HEK293 (cell line): ENCODE measurements at regions not wholly inside any gene's neighbourhood (a gene's known extent, or its start where the extent isn't known, plus 50 kb on each side); places are given as distances from the start of the nearest gene placed in this dataset.

Experiments used
- CTCF ChIA-PET: fragments of 350-600 bp; formaldehyde crosslinking; extraction: SDS; loops from one replicate; lab custom pipeline; 2021; ENCODE audit warnings: antibody characterized with exemption; lab: Yijun Ruan, JAX
- POLR2A ChIA-PET: fragments of 300-600 bp; formaldehyde crosslinking; extraction: SDS; loops from one replicate; lab custom pipeline; 2020; ENCODE audit warnings: antibody characterized with exemption, inconsistent platforms; lab: Yijun Ruan, JAX
- H3K27ac ChIP-seq: fragments of 200-500 bp; sonication (Bioruptor generic); 2 replicates; pipeline ENCODE4 v1.5.1; 2014; ENCODE audit warnings: low read depth, low read length, control low read depth, inconsistent platforms; ENCODE audit errors: extremely low read depth
- H3K36me3 ChIP-seq, 2 experiments: fragments of 200-500 bp in 1 of 2; sonication (Bioruptor generic) in 1 of 2; 1 replicate in 1 of 2; 2 replicates in 1 of 2; pipeline ENCODE4 v1.5.1; 2014 to 2017; ENCODE audit warnings: inconsistent platforms in 2 of 2, low read length in 2 of 2; ENCODE audit not compliant: control insufficient read depth in 2 of 2, insufficient read depth in 1 of 2
- H3K4me1 ChIP-seq: fragments of 200-500 bp; sonication (Bioruptor generic); 2 replicates; pipeline ENCODE4 v1.5.1; 2014; ENCODE audit warnings: mild to moderate bottlenecking, low read length, inconsistent platforms; ENCODE audit not compliant: control insufficient read depth, insufficient read depth
- H3K4me3 ChIP-seq: 2 replicates; pipeline ENCODE4 v1.5.1; 2011; ENCODE audit warnings: low read depth, mild to moderate bottlenecking, control low read depth, low read length, moderate library complexity
- H3K9me3 ChIP-seq: fragments of 200-500 bp; sonication (Bioruptor generic); 2 replicates; pipeline ENCODE4 v1.5.1; 2014; ENCODE audit warnings: low read depth, low read length, inconsistent platforms; ENCODE audit not compliant: control insufficient read depth, insufficient read depth
- GLIS2 ChIP-seq: fragments of 450-650 bp; formaldehyde crosslinking; IDR thresholded peaks from 2 replicates; pipeline ENCODE4 v1.5.1; 2016; ENCODE audit warnings: missing biosample characterization, missing genetic modification characterization
- INSM2 ChIP-seq: fragments of 450-650 bp; formaldehyde crosslinking; IDR thresholded peaks from 2 replicates; pipeline ENCODE4 v1.5.1; 2016; ENCODE audit warnings: missing biosample characterization, missing genetic modification characterization
- KLF7 ChIP-seq: fragments of 450-650 bp; formaldehyde crosslinking; IDR thresholded peaks from 2 replicates; pipeline ENCODE4 v1.5.1; 2016; ENCODE audit warnings: missing biosample characterization, missing genetic modification characterization, borderline replicate concordance
- KLF8 ChIP-seq: fragments of 450-650 bp; formaldehyde crosslinking; IDR thresholded peaks from 2 replicates; pipeline ENCODE4 v1.5.1; 2016; ENCODE audit warnings: missing biosample characterization, missing genetic modification characterization
- MEIS1 ChIP-seq: sonication (generic); formaldehyde crosslinking; IDR thresholded peaks from 2 replicates; pipeline ENCODE4 v1.8.1; 2022; ENCODE audit warnings: missing genetic modification reagents, mild to moderate bottlenecking, borderline replicate concordance
- SCRT1 ChIP-seq: fragments of 450-650 bp; formaldehyde crosslinking; IDR thresholded peaks from 2 replicates; pipeline ENCODE4 v1.5.1; 2016; ENCODE audit warnings: missing biosample characterization, missing genetic modification characterization, borderline replicate concordance
- YY1 ChIP-seq: fragments of 450-650 bp; formaldehyde crosslinking; IDR thresholded peaks from 2 replicates; pipeline ENCODE4 v1.5.1; 2018; ENCODE audit warnings: missing biosample characterization, missing genetic modification characterization
- YY2 ChIP-seq: fragments of 450-650 bp; formaldehyde crosslinking; IDR thresholded peaks from 2 replicates; pipeline ENCODE4 v1.5.1; 2016; ENCODE audit warnings: missing biosample characterization, missing genetic modification characterization
- ZBTB48 ChIP-seq: fragments of 450-650 bp; formaldehyde crosslinking; IDR thresholded peaks from 2 replicates; pipeline ENCODE4 v1.5.1; 2016; ENCODE audit warnings: missing biosample characterization, missing genetic modification characterization
- ZNF121 ChIP-seq: fragments of 450-650 bp; formaldehyde crosslinking; IDR thresholded peaks from 2 replicates; pipeline ENCODE4 v1.5.1; 2016; ENCODE audit warnings: missing biosample characterization, missing genetic modification characterization
- ZNF133 ChIP-seq: fragments of 450-650 bp; formaldehyde crosslinking; IDR thresholded peaks from 2 replicates; pipeline ENCODE4 v1.5.1; 2016; ENCODE audit warnings: missing biosample characterization, missing genetic modification characterization
- ZNF16 ChIP-seq: fragments of 450-650 bp; formaldehyde crosslinking; IDR thresholded peaks from 2 replicates; pipeline ENCODE4 v1.5.1; 2016; ENCODE audit warnings: low read depth, missing biosample characterization, missing genetic modification characterization
- ZNF19 ChIP-seq: fragments of 450-650 bp; formaldehyde crosslinking; IDR thresholded peaks from 2 replicates; pipeline ENCODE4; 2016; ENCODE audit warnings: missing biosample characterization, missing genetic modification characterization, low read depth
- ZNF214 ChIP-seq: fragments of 450-650 bp; formaldehyde crosslinking; IDR thresholded peaks from 2 replicates; pipeline ENCODE4 v1.5.1; 2017; ENCODE audit warnings: missing biosample characterization, mild to moderate bottlenecking, missing genetic modification characterization, borderline replicate concordance
- ZNF223 ChIP-seq: fragments of 450-650 bp; formaldehyde crosslinking; IDR thresholded peaks from 2 replicates; pipeline ENCODE4 v1.5.1; 2016; ENCODE audit warnings: missing biosample characterization, missing genetic modification characterization
- ZNF248 ChIP-seq: fragments of 450-650 bp; formaldehyde crosslinking; IDR thresholded peaks from 2 replicates; pipeline ENCODE4 v1.5.1; 2017; ENCODE audit warnings: missing biosample characterization, missing genetic modification characterization
- ZNF362 ChIP-seq: fragments of 450-650 bp; formaldehyde crosslinking; IDR thresholded peaks from 2 replicates; pipeline ENCODE4 v1.5.1; 2016; ENCODE audit warnings: missing biosample characterization, missing genetic modification characterization
- ZNF404 ChIP-seq: fragments of 450-650 bp; formaldehyde crosslinking; IDR thresholded peaks from 2 replicates; pipeline ENCODE4 v1.5.1; 2017; ENCODE audit warnings: missing biosample characterization, missing genetic modification characterization
- ZNF544 ChIP-seq: fragments of 450-650 bp; formaldehyde crosslinking; IDR thresholded peaks from 2 replicates; pipeline ENCODE4 v1.5.0; 2017; ENCODE audit warnings: missing biosample characterization, missing genetic modification characterization
- ZNF571 ChIP-seq: fragments of 450-650 bp; formaldehyde crosslinking; IDR thresholded peaks from 2 replicates; pipeline ENCODE4 v1.5.0; 2017; ENCODE audit warnings: missing biosample characterization, missing genetic modification characterization
- ZNF600 ChIP-seq: fragments of 450-650 bp; formaldehyde crosslinking; IDR thresholded peaks from 2 replicates; pipeline ENCODE4 v1.5.1; 2016; ENCODE audit warnings: missing biosample characterization, missing genetic modification characterization
- ZNF664 ChIP-seq: fragments of 450-650 bp; formaldehyde crosslinking; IDR thresholded peaks from 2 replicates; pipeline ENCODE4 v1.5.1; 2016; ENCODE audit warnings: missing biosample characterization, missing genetic modification characterization
- TF ChIP-seq, protein P1 (sequence below): fragments of 450-650 bp; formaldehyde crosslinking; conservative IDR thresholded peaks from 2 replicates; pipeline ENCODE4 v1.5.1; 2016; ENCODE audit warnings: low read depth, missing biosample characterization, missing genetic modification characterization
- TF ChIP-seq, protein P2 (sequence below): fragments of 450-650 bp; formaldehyde crosslinking; IDR thresholded peaks from 2 replicates; pipeline ENCODE4 v1.5.1; 2016; ENCODE audit warnings: missing biosample characterization, missing genetic modification characterization
- TF ChIP-seq, protein P3 (sequence below): fragments of 450-650 bp; formaldehyde crosslinking; IDR thresholded peaks from 2 replicates; pipeline ENCODE4 v1.5.1; 2016; ENCODE audit warnings: missing biosample characterization, missing genetic modification characterization

DNA sequence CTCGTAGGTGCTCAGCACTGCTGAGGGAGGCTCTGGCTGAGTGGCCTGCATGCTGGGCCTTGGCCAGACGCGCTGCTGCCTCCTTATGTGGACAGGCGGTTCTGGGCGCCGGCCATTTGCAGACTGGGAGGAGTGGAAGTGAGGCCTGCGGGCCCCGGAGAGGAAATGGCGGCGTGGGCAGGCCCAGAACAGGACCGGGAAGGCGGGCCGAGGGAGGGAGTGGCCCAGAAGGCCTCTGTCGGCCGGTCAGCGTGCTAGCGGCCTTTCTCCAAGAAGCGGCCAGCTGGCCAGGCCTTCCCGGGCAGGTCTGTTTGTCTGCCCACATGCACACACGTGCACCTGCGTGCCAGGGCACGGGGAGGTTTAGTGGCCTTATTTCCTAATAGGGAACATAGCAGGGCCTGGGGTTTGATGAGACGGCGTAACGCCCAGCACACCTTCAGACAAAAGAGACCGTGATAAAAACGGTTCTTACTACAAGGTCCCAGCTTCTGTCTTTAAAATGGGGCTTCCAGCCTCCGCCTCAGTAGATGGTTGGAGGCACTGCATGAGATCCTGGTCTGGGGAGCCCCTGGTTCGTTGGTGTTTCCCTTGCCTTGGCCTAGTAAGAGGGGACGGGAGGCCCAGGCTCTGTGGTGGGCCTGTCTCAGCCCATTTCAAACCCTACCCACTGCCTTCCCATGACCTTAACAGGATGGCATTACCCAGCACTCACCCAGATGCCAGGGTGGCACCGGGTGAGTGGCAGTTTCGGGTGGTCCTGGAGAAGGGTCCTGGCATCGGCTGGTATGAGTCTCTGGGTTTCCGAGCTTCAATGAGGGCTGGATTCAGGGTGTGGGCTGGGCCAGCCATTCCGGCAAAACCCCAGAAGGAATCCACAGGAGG is 65.1 kb upstream of the PPARA start:
- peaks cover 0 to 13% of the 10 kb centered on the region in 2 experiments; a peak in 1 of 3 replicates for H3K36me3 ChIP-seq
- CTCF ChIA-PET: interaction anchor here (1.5 to 2.0 kb wide), 2 partner anchors 78 to 79 kb away, joined by 5 to 11 read pairs; no protein-coding TSS in a partner anchor
- POLR2A ChIA-PET: interaction anchor here (1.2 to 1.6 kb wide), 2 partner anchors 11 to 13 kb away, joined by 3 to 5 read pairs; no protein-coding TSS in a partner anchor
- no peak overlapping the region for H3K4me3 ChIP-seq
- H3K27ac ChIP-seq: peak overlapping the region; percentile 33; the same call in 1 of the 2 replicates
- H3K4me1 ChIP-seq: peaks cover 7% of the 10 kb centered on the region
- no peaks in the 10 kb centered on the region for H3K9me3 ChIP-seq
- TF ChIP-seq, protein P1, sequence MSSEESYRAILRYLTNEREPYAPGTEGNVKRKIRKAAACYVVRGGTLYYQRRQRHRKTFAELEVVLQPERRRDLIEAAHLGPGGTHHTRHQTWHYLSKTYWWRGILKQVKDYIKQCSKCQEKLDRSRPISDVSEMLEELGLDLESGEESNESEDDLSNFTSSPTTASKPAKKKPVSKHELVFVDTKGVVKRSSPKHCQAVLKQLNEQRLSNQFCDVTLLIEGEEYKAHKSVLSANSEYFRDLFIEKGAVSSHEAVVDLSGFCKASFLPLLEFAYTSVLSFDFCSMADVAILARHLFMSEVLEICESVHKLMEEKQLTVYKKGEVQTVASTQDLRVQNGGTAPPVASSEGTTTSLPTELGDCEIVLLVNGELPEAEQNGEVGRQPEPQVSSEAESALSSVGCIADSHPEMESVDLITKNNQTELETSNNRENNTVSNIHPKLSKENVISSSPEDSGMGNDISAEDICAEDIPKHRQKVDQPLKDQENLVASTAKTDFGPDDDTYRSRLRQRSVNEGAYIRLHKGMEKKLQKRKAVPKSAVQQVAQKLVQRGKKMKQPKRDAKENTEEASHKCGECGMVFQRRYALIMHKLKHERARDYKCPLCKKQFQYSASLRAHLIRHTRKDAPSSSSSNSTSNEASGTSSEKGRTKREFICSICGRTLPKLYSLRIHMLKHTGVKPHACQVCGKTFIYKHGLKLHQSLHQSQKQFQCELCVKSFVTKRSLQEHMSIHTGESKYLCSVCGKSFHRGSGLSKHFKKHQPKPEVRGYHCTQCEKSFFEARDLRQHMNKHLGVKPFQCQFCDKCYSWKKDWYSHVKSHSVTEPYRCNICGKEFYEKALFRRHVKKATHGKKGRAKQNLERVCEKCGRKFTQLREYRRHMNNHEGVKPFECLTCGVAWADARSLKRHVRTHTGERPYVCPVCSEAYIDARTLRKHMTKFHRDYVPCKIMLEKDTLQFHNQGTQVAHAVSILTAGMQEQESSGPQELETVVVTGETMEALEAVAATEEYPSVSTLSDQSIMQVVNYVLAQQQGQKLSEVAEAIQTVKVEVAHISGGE (tag by site-specific recombination): peak; percentile 46; the same call in 1 of the 2 replicates
- TF ChIP-seq ZNF133 (tag by site-specific recombination) (no peak), SCRT1 (tag by site-specific recombination) (no peak), ZNF248 (tag by site-specific recombination) (no peak), ZNF223 (tag by site-specific recombination) (no peak), ZNF664 (tag by site-specific recombination) (no peak), ZNF214 (tag by site-specific recombination) (no peak), INSM2 (no peak), ZNF121 (tag by site-specific recombination) (no peak), YY2 (tag by site-specific recombination) (no peak), KLF7 (tag by site-specific recombination) (no peak), ZNF16 (tag by site-specific recombination) (no peak), GLIS2 (no peak), ZNF600 (tag by site-specific recombination) (no peak), MEIS1 (no peak), ZBTB48 (no peak), ZNF362 (tag by site-specific recombination) (no peak), ZNF404 (tag by site-specific recombination) (no peak), KLF8 (tag by site-specific recombination) (no peak), ZNF571 (tag by site-specific recombination) (no peak), ZNF19 (tag by site-specific recombination) (no peak), ZNF544 (no peak), YY1 (tag by site-specific recombination) (peak; percentile 58; the same call in 1 of the 2 replicates)
- TF ChIP-seq, protein P2, sequence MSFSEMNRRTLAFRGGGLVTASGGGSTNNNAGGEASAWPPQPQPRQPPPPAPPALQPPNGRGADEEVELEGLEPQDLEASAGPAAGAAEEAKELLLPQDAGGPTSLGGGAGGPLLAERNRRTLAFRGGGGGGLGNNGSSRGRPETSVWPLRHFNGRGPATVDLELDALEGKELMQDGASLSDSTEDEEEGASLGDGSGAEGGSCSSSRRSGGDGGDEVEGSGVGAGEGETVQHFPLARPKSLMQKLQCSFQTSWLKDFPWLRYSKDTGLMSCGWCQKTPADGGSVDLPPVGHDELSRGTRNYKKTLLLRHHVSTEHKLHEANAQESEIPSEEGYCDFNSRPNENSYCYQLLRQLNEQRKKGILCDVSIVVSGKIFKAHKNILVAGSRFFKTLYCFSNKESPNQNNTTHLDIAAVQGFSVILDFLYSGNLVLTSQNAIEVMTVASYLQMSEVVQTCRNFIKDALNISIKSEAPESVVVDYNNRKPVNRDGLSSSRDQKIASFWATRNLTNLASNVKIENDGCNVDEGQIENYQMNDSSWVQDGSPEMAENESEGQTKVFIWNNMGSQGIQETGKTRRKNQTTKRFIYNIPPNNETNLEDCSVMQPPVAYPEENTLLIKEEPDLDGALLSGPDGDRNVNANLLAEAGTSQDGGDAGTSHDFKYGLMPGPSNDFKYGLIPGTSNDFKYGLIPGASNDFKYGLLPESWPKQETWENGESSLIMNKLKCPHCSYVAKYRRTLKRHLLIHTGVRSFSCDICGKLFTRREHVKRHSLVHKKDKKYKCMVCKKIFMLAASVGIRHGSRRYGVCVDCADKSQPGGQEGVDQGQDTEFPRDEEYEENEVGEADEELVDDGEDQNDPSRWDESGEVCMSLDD (tag by site-specific recombination): no peak
- TF ChIP-seq, protein P3, sequence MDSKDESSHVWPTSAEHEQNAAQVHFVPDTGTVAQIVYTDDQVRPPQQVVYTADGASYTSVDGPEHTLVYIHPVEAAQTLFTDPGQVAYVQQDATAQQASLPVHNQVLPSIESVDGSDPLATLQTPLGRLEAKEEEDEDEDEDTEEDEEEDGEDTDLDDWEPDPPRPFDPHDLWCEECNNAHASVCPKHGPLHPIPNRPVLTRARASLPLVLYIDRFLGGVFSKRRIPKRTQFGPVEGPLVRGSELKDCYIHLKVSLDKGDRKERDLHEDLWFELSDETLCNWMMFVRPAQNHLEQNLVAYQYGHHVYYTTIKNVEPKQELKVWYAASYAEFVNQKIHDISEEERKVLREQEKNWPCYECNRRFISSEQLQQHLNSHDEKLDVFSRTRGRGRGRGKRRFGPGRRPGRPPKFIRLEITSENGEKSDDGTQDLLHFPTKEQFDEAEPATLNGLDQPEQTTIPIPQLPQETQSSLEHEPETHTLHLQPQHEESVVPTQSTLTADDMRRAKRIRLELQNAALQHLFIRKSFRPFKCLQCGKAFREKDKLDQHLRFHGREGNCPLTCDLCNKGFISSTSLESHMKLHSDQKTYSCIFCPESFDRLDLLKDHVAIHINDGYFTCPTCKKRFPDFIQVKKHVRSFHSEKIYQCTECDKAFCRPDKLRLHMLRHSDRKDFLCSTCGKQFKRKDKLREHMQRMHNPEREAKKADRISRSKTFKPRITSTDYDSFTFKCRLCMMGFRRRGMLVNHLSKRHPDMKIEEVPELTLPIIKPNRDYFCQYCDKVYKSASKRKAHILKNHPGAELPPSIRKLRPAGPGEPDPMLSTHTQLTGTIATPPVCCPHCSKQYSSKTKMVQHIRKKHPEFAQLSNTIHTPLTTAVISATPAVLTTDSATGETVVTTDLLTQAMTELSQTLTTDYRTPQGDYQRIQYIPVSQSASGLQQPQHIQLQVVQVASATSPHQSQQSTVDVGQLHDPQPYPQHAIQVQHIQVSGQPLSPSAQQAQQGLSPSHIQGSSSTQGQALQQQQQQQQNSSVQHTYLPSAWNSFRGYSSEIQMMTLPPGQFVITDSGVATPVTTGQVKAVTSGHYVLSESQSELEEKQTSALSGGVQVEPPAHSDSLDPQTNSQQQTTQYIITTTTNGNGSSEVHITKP (tag by site-specific recombination): no peak
